GM18873 (cell line): ENCODE measurements at regions not wholly inside any gene's neighbourhood (a gene's known extent, or its start where the extent isn't known, plus 50 kb on each side); places are given as distances from the start of the nearest gene placed in this dataset.

Experiments used
- ATAC-seq: cut with Tn5 transposase; IDR thresholded peaks from one replicate; pipeline ENCODE4 v1.9.1; 2021; ENCODE audit warnings: mild to moderate bottlenecking, moderate library complexity, moderate number of reproducible peaks; ENCODE audit not compliant: unreplicated experiment, low FRiP score

DNA sequence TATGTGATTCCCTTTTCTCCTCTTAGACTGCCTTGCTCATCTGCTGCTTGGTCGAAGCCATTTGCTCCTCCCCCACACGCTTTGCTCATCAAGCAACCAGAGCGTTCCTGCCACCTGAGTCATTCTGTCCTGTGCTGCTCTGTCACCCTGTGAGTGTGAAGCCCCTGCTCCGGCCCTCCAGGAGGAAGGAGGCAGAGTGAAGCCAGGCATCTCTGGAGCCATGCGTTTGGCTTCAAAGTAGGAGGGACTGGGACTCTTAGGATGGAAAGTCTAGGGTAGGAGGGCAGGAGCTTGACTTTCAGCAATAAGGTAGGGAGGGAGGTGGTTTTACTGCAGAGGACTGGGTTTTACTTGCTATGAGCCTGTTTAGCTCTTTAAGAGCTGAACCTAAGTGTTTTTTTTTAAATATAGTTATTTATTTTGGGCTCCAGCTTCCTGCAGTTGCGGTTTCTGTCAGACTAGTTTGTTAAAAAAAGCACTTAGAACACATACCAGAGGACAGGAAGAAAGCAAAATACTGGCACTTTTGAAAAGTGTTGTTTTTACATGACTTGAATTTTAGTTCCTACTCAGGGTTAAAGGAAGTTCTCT, 63.6 kb downstream of the SPINK2 start:
- peak; percentile 95 for ATAC-seq

DNA sequence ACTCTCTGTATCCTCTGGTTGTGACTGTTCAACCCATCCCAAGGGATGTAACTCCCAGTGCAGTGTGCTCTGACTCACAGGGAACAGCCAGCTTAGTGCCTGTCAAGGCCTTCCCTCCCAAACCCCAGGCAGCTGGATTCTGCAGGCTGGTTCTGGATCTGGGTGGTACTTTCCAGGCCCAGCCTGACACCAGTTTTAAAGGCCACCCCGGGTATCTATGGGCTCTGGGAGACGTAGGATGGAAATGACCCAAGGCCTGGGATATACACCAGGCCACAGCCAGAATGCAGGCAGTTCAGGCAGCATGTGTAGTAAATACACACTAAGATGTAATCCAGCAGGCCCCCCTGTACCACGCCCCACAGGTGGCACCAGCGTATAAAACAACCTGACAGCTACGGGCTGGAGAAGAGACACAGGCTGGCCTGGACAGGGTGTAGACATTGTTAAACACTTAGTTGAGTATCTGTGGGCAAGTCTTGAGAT, 64.2 kb downstream of the SPINK2 start:
- peak; percentile 52 for ATAC-seq

GRCh38 chr4:56755901-56756300, 65.6 kb downstream of the SPINK2 start:
- ATAC-seq = no peak

DNA sequence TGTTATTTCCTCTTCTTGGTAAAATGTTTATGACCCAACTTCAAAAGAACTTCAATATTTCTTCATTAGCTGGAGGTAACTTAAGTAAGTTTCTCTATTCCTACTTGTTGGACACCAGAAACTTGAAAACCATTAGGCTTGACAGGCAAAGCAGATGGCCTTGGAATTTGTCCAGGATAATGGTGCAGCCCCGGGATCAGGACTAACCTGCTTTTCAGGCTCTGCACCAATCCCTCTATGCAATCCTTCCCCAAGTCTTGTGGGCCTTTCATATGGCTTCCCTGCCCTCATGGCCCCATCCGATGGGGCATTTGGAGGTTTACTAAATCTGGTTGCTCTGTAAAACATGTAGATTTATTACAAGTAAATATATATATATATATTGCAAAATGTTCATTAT, 68.5 kb downstream of the SPINK2 start:
- no peak for ATAC-seq

- ATAC-seq = no peak
Measured at GRCh38 chr4:56750231-56750630, 69.1 kb upstream of the HOPX start.

GRCh38 chr4:56748271-56748670, 67.2 kb upstream of the HOPX start:
- ATAC-seq = no peak

- ATAC-seq = no peak
Measured at GRCh38 chr4:56746639-56747038, 65.5 kb upstream of the HOPX start.

- ATAC-seq = no peak
Measured at GRCh38 chr4:56745042-56745441, 63.9 kb upstream of the HOPX start.

- no peak for ATAC-seq
Measured at GRCh38 chr4:56744030-56744429, 62.9 kb upstream of the HOPX start.

GRCh38 chr4:56743550-56743949, 62.5 kb upstream of the HOPX start:
- ATAC-seq = no peak

- no peak for ATAC-seq
Measured at GRCh38 chr4:56742080-56742871, 61.2 kb upstream of the HOPX start.

- no peak for ATAC-seq
Measured at GRCh38 chr4:56741595-56741994, 60.5 kb upstream of the HOPX start.

- no peak for ATAC-seq
Measured at GRCh38 chr4:56739066-56739777, 58.1 kb upstream of the HOPX start.

DNA sequence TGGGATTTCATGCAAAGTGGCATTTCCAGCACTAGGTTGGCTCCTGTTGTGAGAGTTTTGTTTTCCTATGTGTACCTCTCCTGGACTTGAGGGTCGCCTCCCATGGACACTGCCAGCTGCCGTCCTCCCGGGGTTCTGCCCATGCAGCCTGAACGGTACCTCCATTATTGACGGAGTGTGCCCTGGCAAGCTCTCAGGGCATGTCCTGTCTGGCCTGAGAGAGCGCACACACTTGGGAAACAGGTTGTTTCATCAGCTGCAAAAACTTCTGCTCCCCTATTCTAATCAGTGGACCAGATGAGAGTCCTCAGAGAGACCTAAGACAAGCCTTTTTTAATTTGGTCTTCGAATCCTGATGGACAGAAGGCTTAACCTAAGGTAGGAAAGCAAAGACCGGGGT, 56.6 kb upstream of the HOPX start:
- ATAC-seq = no peak

DNA sequence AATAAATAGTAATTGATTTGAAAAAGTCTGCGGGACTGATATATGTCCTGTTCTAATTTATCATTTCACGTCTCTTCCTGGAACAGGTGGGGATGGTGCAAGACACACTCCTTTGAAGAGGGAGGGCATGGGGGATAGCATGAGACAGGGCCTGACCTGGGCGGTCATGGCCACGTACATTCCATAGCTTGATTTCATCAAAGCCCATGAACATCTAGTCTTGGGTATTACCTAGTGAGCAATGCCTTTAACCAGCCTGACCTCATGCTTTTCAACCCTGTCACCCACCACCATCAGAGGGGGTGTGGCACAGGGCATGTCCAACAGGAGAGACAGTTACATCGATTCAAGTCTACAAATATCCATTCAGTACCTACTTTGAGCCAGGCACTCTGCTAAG, 52.3 kb upstream of the HOPX start:
- no peak for ATAC-seq

DNA sequence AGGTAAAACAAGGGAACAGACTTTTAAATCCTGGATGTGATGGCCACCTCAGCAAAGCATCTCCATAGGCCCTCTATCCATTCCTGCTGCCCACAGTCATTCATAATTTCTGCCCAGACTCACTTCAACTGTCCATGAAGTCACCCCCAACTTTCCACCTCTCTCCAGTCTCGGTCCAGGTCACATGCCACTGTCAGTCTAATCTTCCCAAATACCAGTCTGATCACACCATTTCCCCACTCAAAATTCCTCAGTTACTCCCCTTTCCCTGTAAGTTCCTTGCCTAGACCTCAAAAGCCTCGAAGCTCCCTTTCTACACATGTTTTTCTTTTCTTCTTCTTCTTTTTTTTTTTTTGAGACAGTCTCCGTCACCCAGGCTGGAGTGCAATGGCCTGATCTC, 51.2 kb upstream of the HOPX start:
- no peak for ATAC-seq

DNA sequence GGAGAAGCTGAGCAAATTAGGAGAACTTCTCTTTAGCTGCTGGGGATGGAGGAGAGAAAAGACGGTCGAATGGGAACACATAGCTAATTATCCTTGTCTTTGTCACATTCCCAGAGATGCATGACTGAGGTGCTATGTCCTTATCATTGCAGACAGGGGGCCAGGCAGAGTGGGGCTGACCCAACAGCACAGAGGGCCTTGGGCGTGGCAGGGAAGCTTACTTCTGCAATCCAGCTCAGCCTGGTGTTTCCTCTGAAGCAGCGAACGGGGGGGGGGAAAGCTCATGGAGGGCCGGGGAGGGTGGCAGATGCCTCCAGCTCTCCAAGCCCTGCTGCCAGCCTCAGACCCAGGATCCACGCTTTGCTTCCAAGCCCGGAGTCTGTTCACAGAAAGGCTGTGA, 50.8 kb upstream of the HOPX start:
- ATAC-seq = no peak
